ENCODE measurements at regions not wholly inside any gene's neighbourhood (a gene's known extent, or its start where the extent isn't known, plus 50 kb on each side); places are given as distances from the start of the nearest gene placed in this dataset.

DNA sequence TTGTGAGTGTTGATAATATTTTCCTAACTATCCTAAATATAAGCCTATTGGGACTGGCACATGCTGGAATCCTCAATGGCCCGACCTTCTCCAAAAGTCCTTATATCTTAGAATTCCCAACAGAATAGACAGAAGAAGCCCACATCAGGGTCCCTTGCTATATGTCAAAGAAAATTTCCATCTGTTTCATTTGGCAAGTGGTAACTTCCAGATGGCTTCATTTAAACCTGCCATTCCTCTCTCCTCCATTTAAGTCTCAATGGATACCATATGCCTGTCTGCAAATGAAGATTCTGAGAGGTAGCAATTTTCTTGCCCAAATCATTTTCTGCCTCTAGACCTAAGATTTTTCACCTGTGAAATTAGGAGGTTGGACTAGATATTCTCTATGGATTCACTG lies 73.1 kb upstream of the KCNA4 start:
- Mint-ChIP-seq H3K4me3 (no peak overlapping the region), H3K27me3 (no peaks in the 10 kb centered on the region), H3K4me1 (no peaks in the 10 kb centered on the region), H3K9me3 (no peaks in the 10 kb centered on the region), H3K27ac (no peak overlapping the region), H3K36me3 (ENCODE audit: low read depth) (no peaks in the 10 kb centered on the region)
- POLR2A ChIA-PET = no interaction called here
- DNase-seq = no peak
- CTCF ChIA-PET = no interaction called here

DNA sequence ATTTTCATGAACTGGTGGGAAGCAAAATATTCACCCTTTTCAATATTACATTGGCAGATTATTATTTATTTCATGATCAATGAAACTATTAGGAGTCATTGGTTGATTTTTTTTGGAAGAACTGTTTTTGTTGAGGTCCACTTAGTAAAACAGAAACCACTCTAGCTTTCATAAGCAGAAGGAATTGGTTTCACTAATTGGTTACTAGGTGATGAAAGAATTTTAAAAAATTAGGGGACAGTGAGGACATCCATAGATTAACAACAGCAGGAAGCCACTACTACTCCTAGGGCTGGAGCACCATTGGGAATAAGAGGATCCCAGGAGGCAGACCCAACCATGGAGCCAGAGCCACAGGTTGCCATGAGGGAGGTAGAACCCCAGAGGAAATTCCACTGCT lies 74.4 kb upstream of the KCNA4 start:
- Mint-ChIP-seq H3K4me3 (no peak overlapping the region), H3K36me3 (ENCODE audit: low read depth) (no peaks in the 10 kb centered on the region), H3K4me1 (no peaks in the 10 kb centered on the region), H3K27ac (no peak overlapping the region), H3K27me3 (no peaks in the 10 kb centered on the region), H3K9me3 (no peaks in the 10 kb centered on the region)
- DNase-seq = no peak
- POLR2A ChIA-PET = no interaction called here
- CTCF ChIA-PET = no interaction called here

DNA sequence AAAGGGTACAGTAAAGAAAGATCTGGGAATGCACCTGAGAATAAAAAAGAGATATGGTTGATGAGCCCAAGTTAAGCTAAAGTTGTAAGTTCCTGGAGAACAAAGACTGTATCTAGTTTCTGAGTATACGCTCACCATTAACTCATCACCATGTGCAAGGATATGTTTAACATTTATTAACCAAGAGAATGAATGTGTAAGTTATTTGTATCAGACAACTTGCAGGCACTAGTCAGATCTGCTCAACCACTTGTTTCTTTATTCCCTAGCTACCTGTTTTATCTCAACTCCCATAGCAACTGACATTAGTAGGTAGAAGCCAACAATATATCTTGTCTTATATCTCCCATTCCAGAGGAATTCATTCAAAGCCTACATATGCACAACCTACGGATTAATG lies 74.9 kb upstream of the KCNA4 start:
- H3K27me3 Mint-ChIP-seq = no peaks in the 10 kb centered on the region
- no peak for DNase-seq
- POLR2A ChIA-PET = no interaction called here
- no peak overlapping the region for H3K27ac Mint-ChIP-seq
- H3K4me1 Mint-ChIP-seq = no peaks in the 10 kb centered on the region
- CTCF ChIA-PET = no interaction called here
- H3K36me3 Mint-ChIP-seq (ENCODE audit: low read depth) = no peaks in the 10 kb centered on the region
- no peaks in the 10 kb centered on the region for H3K9me3 Mint-ChIP-seq
- no peak overlapping the region for H3K4me3 Mint-ChIP-seq

DNA sequence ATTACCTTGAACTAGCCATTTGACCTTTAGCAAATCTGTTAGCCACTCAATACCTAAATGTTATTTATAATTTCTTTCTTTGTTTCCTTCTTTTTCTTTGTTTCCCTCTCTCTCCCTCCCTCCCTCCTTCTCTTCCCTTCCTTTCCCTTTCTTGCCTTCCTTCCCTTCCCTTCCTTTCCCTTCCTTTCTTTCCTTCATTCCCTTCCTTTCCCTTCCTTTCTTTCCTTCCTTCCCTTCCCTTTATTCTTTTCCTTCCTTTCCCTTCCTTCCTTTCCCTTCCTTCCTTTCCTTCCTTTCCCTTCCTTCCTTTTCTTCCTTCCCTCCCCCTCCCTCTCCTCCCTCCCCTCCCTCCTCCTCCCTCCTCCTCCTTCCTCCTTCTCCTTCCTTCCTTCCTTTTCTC lies 75.7 kb upstream of the KCNA4 start:
- ChIA-PET POLR2A (no interaction called here), CTCF (no interaction called here)
- Mint-ChIP-seq H3K36me3 (ENCODE audit: low read depth) (no peaks in the 10 kb centered on the region), H3K27me3 (no peaks in the 10 kb centered on the region), H3K4me3 (no peak overlapping the region), H3K27ac (no peak overlapping the region), H3K4me1 (peaks cover 2% of the 10 kb centered on the region), H3K9me3 (no peaks in the 10 kb centered on the region)
- no peak for DNase-seq

DNA sequence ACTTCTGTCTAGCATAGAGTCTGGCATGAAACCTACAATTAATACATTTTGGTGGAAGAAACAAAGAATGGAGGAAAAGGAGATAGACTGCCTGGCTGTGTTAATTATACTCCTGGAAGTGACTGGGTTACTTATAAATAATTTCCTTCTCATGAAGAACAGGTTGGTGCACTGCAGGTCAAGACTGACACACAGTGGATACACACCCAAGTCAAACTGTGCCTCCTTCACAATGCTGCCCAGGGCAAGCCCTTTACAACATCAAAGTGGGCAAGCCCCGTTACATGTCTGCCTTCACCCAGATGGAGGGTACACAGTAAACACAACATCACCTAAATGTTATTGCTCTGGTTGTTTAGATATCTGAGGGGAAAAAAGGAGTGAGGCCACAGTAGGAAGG lies 83.7 kb upstream of the KCNA4 start:
- Mint-ChIP-seq H3K27me3 (no peaks in the 10 kb centered on the region), H3K9me3 (no peaks in the 10 kb centered on the region), H3K4me3 (no peak overlapping the region), H3K4me1 (peaks cover 2% of the 10 kb centered on the region), H3K27ac (no peak overlapping the region), H3K36me3 (ENCODE audit: low read depth) (no peaks in the 10 kb centered on the region)
- CTCF ChIA-PET = no interaction called here
- no peak for DNase-seq
- POLR2A ChIA-PET = no interaction called here

DNA sequence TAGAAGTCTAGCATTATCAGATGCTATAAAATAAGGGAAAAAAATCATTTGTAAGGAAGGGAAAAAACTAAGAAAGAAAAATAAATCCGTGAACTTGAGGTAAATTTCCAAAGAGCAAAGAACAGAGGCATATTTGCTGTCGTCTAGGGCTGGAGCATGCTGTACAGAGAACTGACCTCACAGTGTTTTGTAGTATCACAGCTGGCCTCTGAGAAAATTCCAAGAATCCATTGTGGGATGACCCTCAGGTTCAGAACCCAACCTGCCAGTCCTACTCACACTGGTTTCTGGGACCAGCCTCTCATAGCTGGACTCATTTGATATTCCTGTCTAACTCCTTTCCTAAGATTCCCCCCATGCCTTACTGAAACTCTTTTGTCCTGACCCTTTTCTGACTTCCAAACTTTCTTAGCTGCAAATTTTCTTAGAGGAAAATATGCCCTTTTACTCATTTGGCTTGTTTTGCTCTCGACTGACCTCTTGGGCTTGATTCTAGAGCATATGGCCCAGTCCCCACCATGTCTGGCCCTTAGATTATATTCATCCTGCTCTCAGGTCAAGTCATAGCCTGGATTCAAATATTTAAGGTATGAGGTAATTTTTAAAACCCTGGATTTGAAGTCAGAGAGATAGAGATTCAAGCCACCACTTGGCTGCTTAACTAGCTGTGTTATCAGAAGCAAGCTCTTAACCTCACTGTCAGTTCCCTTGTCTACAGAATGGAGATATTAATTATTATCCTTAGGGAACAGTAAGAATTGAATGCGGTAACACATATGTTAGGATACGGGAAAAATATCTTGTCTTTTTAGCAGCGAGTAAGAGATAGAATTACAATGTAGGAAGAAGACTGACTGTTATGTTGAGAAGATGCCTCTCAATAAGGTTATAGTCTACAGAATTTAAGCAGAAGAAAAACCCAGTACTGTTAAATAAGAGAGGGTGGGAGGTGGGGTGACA lies 89.7 kb upstream of the KCNA4 start:
- H3K27me3 Mint-ChIP-seq = no peaks in the 10 kb centered on the region
- H3K27ac Mint-ChIP-seq = no peak overlapping the region

DNA sequence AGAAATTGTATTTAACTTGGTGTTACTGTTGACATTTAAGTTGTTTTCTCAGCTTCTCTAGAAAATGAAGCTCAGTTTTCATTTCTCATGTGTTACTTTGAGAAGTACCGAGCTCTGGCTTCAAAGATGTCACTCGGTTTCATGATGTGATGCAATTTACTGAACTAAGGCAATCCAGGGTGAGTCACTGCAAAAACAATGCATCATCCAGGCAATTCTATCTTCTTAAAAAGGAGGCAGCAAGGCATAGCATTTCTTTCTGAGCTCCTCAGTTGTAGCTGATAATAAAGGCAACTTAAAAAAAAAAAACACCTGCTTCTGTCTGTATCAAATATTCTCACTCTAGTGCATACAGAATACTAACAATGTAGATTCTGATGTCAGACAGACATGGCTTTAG lies 91.1 kb upstream of the KCNA4 start:
- POLR2A ChIA-PET = no interaction called here
- Mint-ChIP-seq H3K4me1 (no peaks in the 10 kb centered on the region), H3K27me3 (no peaks in the 10 kb centered on the region), H3K4me3 (no peak overlapping the region), H3K9me3 (no peaks in the 10 kb centered on the region), H3K27ac (no peak overlapping the region), H3K36me3 (ENCODE audit: low read depth) (no peaks in the 10 kb centered on the region)
- CTCF ChIA-PET = interaction anchor here (1.6 kb wide), 1 partner anchor 9 kb away, joined by 3 read pairs; no protein-coding TSS in a partner anchor
- DNase-seq = no peak

More for the DNA sequence above, 89.7 kb upstream of the KCNA4 start:
- Mint-ChIP-seq H3K4me1 (no peaks in the 10 kb centered on the region), H3K36me3 (ENCODE audit: low read depth) (no peaks in the 10 kb centered on the region), H3K4me3 (no peak overlapping the region), H3K9me3 (no peaks in the 10 kb centered on the region)
- CTCF ChIA-PET = interaction anchor here (1.6 kb wide), 1 partner anchor 8 kb away, joined by 3 read pairs; no protein-coding TSS in a partner anchor
- POLR2A ChIA-PET = no interaction called here
- no peak for DNase-seq

DNA sequence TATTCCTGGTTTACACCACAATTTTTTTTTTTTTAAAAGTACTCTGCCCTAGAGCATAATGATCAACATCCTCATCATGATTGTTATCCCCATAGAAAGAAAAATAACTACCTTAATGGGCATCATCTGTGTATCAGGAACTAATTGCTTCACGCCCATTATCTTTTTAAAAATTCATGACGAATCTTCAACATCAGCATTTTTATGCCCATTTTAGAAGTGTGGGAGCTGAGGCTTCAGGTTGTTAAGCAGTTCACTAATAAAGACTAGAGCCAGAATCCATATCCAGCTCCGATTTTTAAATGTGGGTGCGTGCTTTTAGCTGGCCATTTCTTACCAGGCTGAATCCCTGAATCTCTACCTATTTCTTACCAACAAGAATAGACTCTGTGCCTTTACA lies 92.9 kb upstream of the KCNA4 start:
- no peaks in the 10 kb centered on the region for H3K9me3 Mint-ChIP-seq
- CTCF ChIA-PET = no interaction called here

DNA sequence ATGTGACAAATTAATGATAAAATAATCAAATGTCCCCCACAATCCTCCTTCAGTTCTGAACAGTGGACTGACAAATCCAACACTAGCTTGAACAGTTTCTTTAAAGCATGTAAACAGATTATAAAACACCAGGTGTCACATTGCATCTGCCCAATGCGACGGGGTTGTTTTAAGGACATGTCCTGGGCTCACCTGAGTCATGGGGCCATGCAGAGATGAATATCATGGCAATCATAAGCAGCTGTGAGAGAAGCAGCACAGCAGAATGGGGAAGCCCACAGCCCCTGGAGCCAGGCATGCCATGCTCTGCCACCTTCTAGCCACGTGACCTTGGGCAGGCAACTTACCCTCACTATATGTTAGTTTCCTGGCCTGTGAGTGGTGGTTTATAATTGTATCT lies 93.9 kb upstream of the KCNA4 start:
- Mint-ChIP-seq H3K4me3 (no peak overlapping the region), H3K4me1 (no peaks in the 10 kb centered on the region), H3K9me3 (no peaks in the 10 kb centered on the region), H3K27me3 (no peaks in the 10 kb centered on the region), H3K36me3 (ENCODE audit: low read depth) (no peaks in the 10 kb centered on the region), H3K27ac (no peak overlapping the region)
- POLR2A ChIA-PET = no interaction called here
- no peak for DNase-seq
- CTCF ChIA-PET = no interaction called here

More for the DNA sequence above, 92.9 kb upstream of the KCNA4 start:
- no peaks in the 10 kb centered on the region for H3K27me3 Mint-ChIP-seq
- DNase-seq = no peak
- no peak overlapping the region for H3K27ac Mint-ChIP-seq
- H3K4me3 Mint-ChIP-seq = no peak overlapping the region
- POLR2A ChIA-PET = no interaction called here
- no peaks in the 10 kb centered on the region for H3K36me3 Mint-ChIP-seq (ENCODE audit: low read depth)
- no peaks in the 10 kb centered on the region for H3K4me1 Mint-ChIP-seq

DNA sequence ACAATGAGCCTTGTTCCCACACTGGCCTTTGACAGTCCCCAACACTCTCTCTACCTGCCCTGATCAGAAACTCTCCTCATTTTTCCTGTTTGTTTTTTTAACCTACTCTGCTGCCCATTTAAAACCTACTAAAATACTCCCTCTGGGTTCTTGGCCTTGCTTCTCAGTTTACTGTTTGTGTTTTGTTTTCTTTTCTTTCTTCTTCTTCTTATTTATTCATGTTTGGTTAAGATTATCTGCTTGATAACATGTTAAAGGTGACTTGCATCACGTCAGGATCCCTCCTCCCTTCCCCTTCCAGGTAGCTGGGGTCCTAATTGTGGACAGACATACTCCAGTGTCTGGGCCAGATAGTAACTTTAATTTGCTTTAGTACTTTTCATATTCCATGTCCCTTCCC lies 95.0 kb upstream of the KCNA4 start:
- DNase-seq = no peak
- H3K9me3 Mint-ChIP-seq = no peaks in the 10 kb centered on the region
- CTCF ChIA-PET = no interaction called here
- no peak overlapping the region for H3K4me3 Mint-ChIP-seq
- no peak overlapping the region for H3K27ac Mint-ChIP-seq
- no peaks in the 10 kb centered on the region for H3K36me3 Mint-ChIP-seq (ENCODE audit: low read depth)
- no peaks in the 10 kb centered on the region for H3K4me1 Mint-ChIP-seq
- POLR2A ChIA-PET = no interaction called here
- H3K27me3 Mint-ChIP-seq = no peaks in the 10 kb centered on the region

DNA sequence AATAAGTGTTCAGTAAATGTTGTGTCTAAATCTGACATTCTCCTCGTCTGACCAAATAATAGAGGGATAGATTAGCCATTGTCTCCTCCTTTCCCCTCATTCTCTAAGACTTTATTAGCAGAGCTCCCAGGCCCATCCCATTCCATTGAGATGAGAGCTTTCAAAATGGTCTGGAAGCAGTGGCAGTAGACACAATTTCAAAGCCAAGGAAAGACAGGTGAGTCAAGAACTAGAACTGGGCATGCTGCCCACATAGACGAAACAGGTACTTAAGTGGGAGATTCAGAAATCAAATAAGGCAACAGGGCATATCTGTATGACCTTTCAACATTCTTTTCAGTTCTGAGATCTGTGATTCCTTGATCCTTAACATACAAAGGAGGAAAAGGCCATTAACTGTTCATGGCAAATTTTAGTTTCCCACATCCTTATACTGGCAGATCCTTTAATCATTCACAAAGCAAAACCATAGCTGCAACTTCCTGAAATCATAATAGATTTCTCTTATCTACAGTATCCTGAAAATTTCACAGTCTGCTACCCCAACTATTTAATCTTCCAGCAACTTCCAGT lies 96.6 kb upstream of the KCNA4 start:
- no peaks in the 10 kb centered on the region for H3K36me3 Mint-ChIP-seq (ENCODE audit: low read depth)
- H3K4me3 Mint-ChIP-seq = no peak overlapping the region
- no peaks in the 10 kb centered on the region for H3K4me1 Mint-ChIP-seq
- POLR2A ChIA-PET = no interaction called here
- no peaks in the 10 kb centered on the region for H3K9me3 Mint-ChIP-seq
- H3K27ac Mint-ChIP-seq = no peak overlapping the region
- no peaks in the 10 kb centered on the region for H3K27me3 Mint-ChIP-seq
- DNase-seq = no peak
- CTCF ChIA-PET = no interaction called here

DNA sequence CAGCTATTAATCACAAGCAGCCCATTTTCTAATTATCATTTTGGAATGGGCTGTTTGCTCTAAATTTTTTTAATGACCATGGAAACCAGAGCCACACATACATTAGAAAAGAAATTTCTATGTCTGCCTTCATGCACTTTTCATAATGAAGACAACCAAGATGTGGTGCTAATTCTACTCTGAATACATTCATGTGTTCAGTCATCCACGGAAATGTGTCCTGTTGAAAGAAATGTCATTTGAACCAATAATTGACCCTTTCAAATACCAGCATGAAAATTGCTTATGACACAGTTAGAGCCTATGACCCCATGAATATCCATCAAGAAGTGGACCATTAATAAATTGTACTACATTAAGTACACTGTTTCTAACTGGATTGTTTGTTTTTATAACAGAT lies 99.7 kb upstream of the KCNA4 start:
- POLR2A ChIA-PET = no interaction called here
- no peaks in the 10 kb centered on the region for H3K36me3 Mint-ChIP-seq (ENCODE audit: low read depth)
- no peaks in the 10 kb centered on the region for H3K4me1 Mint-ChIP-seq
- H3K9me3 Mint-ChIP-seq = no peaks in the 10 kb centered on the region
- no peak for DNase-seq
- H3K4me3 Mint-ChIP-seq = no peak overlapping the region
- H3K27me3 Mint-ChIP-seq = no peaks in the 10 kb centered on the region
- no peak overlapping the region for H3K27ac Mint-ChIP-seq
- CTCF ChIA-PET = no interaction called here

DNA sequence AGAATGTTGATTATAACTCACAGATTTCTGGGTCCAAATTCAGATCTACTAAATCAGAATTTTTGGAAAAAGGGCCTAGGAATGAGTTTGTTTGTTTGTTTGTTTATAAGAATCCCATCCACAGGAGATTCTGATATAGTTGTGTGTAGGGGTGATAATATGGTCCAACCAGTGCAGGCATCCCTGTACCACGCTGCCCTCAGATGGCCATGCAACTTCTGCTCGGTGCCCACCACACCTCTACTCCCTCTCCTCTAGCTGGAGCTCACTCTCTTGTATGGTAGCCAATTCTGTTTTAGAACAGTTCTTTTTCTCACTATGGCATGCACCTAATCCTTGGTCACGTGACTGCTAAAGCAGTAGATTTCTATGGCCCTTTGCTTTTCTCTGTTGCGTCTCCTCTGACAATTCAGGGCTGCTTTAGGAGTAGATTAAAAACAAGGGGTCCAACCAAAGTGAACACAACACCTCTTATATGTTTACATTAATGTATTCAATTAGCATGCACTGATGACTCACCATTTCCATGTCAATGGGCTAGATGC lies 103.3 kb upstream of the KCNA4 start:
- Mint-ChIP-seq H3K36me3 (ENCODE audit: low read depth) (no peaks in the 10 kb centered on the region), H3K27me3 (no peaks in the 10 kb centered on the region), H3K27ac (no peak overlapping the region), H3K4me1 (no peaks in the 10 kb centered on the region), H3K4me3 (no peak overlapping the region), H3K9me3 (no peaks in the 10 kb centered on the region)
- no peak for DNase-seq
- POLR2A ChIA-PET = no interaction called here
- CTCF ChIA-PET = no interaction called here

DNA sequence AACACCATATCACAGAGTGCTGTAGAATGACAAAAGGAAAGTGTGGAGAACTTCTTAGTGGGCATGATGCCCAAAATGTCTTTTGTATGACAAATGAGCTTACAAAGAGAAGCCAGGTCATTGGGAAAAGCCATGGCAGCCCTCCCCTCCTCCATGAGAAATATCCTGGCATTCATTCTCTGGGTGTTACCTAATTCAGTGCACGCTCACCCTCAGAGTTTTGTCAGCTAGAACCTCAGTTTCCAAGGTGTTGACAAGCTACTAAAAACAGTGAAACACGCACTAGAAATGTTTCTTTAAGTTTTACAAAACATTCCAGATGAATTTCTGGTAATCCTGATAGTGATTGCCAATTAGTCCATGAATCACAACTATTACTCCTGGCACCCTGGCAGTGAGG lies 105.4 kb upstream of the FSHB start:
- ChIA-PET CTCF (no interaction called here), POLR2A (interaction anchor here (0.6 kb wide), 1 partner anchor 633 kb away, joined by 3 read pairs; no protein-coding TSS in a partner anchor)
- Mint-ChIP-seq H3K4me3 (no peak overlapping the region), H3K4me1 (no peaks in the 10 kb centered on the region), H3K9me3 (no peaks in the 10 kb centered on the region), H3K27me3 (no peaks in the 10 kb centered on the region), H3K36me3 (ENCODE audit: low read depth) (no peaks in the 10 kb centered on the region), H3K27ac (no peak overlapping the region)
- no peak for DNase-seq

Measured in activated CD4-positive, alpha-beta T cell treated with anti-CD3 and anti-CD28 coated beads, Interleukin-2, amount 10 ng/mL, durations not matched to agents 7 days and 5 days (primary cell).